Sigmoid colon (tissue), 3 donors: ENCODE measurements at regions not wholly inside any gene's neighbourhood (a gene's known extent, or its start where the extent isn't known, plus 50 kb on each side); places are given as distances from the start of the nearest gene placed in this dataset.

ENCODE experiments used
- CTCF ChIP-seq, 4 experiments: fragments of 450-650 bp in 3 of 4; fragments of 200-600 bp in 1 of 4; IDR thresholded peaks; one replicate each; pipeline ENCODE4 v1.5.1; 2016 to 2019; ENCODE audit warnings: antibody characterized with exemption in 4 of 4, mild to moderate bottlenecking in 3 of 4, moderate library complexity in 2 of 4
- POLR2A ChIP-seq, 2 donors: fragments of 450-650 bp; IDR thresholded peaks; one replicate each; pipeline ENCODE4 v1.6.1; 2016; ENCODE audit warnings: antibody characterized with exemption in 2 of 2, mild to moderate bottlenecking in 2 of 2, moderate library complexity in 2 of 2

GRCh38 chr14:48709277-48709785 lies 876.8 kb downstream of the RPS29 start:
- TF ChIP-seq POLR2A (IDR thresholded peaks at IDR 0.05), result no peak
- TF ChIP-seq CTCF (IDR thresholded peaks at IDR 0.05), result no peak
